ENCODE measurements at regions not wholly inside any gene's neighbourhood (a gene's known extent, or its start where the extent isn't known, plus 50 kb on each side); places are given as distances from the start of the nearest gene placed in this dataset.

DNA sequence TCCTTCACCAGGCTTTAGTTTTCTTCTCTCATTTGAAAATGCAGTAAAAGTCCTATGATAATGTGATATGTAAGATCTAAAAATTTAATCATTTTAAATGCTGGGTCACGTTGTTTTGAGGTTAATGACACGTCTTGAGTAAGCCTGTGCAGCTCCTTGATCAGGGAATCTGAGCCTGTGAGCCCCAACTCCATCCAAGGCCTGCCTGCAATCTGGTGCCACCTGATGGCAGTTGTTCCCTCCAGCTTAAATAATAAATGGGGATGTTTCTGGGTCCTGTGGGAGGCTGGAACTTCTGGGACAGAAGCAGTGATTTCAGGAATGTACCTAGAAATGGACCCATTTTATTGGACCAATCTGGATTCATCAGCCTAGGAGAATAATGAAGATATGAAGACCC is 455.4 kb upstream of the ADGRL3 start:
- no peak overlapping the region for H3K4me3 ChIP-seq (ENCODE audit: low read depth, low read length)
- TF ChIP-seq, protein P1, sequence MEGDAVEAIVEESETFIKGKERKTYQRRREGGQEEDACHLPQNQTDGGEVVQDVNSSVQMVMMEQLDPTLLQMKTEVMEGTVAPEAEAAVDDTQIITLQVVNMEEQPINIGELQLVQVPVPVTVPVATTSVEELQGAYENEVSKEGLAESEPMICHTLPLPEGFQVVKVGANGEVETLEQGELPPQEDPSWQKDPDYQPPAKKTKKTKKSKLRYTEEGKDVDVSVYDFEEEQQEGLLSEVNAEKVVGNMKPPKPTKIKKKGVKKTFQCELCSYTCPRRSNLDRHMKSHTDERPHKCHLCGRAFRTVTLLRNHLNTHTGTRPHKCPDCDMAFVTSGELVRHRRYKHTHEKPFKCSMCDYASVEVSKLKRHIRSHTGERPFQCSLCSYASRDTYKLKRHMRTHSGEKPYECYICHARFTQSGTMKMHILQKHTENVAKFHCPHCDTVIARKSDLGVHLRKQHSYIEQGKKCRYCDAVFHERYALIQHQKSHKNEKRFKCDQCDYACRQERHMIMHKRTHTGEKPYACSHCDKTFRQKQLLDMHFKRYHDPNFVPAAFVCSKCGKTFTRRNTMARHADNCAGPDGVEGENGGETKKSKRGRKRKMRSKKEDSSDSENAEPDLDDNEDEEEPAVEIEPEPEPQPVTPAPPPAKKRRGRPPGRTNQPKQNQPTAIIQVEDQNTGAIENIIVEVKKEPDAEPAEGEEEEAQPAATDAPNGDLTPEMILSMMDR (IDR thresholded peaks at IDR 0.05; ENCODE audit: borderline replicate concordance, insufficient read depth, low read depth, low read length) = no peak

DNA sequence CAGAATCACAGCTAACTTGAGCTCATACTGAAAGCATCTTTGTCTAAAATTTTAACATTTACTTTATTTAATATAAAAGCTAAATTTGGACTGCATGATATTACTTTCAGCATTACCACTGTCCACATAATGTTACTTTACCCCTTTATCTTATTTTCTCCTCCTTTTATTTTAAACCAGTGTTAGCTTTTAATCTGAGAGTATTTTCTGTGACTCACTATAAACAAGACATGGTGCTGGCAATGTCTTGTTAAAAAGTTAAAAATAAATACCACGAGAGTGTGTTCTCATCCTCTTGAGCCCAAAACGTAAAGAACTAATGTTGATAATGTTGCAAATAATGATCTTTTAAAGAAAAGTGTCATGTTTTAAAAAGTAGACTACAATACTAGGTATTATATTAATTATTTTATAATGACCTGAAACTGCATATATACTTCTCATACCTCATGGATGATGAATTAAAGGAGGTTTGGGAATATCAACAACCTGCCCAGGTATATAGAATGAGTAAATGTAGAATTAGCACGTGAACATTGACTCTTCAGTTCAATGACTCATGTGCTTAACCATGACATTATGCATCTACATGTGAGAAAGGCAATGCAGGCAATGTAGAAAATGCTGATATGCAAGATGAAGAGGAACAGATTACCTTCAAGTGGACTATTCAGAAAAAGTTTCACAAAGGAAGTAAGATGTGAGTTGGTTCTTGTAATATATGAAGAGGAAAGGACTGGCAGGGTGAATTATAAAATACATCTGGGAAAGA is 454.1 kb upstream of the ADGRL3 start:
- no peak overlapping the region for H3K4me3 ChIP-seq (ENCODE audit: low read depth, low read length)
- TF ChIP-seq, protein P1 (IDR thresholded peaks at IDR 0.05; ENCODE audit: borderline replicate concordance, insufficient read depth, low read depth, low read length) = no peak

DNA sequence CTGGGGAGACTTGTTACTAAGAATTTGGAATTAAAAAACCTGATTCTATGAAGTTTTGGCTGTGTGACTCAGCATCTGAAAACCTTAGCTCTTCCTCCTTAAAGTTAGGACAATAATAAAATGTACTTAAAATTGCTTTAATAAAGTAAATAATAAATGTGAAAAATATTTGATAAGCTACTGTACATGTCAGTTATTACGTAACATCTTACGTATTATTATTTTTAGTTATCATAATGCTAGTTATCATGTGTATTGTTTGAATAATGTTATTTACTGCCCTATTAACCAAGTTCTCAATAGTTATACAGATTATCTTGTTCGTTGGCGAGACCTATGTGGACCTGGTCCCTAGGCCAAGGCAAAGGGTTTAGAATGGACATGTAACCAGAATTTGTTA is 449.2 kb upstream of the ADGRL3 start:
- TF ChIP-seq, protein P1 (IDR thresholded peaks at IDR 0.05; ENCODE audit: borderline replicate concordance, insufficient read depth, low read depth, low read length) = no peak
- no peak overlapping the region for H3K4me3 ChIP-seq (ENCODE audit: low read depth, low read length)

DNA sequence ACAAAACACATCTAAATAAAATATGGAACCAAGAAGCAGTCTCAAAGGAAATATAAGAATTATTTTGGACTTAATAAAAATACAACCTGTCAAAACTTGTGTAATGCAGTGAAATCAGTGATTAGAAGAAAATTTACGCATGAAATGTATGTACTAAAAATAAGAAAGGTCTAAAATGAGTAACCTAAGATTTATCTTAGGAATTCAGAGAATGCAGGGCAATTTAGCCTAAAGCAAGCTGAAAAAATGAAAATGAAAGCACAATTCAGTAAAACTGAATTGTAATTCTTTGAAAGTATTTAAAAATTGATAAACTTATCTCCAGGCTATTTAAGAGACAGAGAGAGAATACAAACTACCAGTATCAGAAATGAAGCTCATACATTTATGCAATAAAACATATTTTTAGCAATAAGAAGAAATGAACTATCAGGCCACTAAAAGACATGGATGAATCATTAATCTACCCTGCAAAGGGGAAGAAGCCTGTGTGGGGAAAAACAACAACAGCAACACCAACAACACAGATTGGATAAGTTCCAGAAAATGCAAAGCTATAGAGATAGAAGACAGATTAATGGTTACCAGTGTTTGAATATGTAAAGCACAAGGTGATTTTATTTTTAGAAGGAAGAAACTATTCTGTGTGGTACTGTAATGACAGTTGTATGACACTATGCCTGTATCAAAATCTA is 442.0 kb upstream of the ADGRL3 start:
- H3K4me3 ChIP-seq (ENCODE audit: low read depth, low read length) = no peak overlapping the region
- TF ChIP-seq, protein P1 (IDR thresholded peaks at IDR 0.05; ENCODE audit: borderline replicate concordance, insufficient read depth, low read depth, low read length) = no peak

DNA sequence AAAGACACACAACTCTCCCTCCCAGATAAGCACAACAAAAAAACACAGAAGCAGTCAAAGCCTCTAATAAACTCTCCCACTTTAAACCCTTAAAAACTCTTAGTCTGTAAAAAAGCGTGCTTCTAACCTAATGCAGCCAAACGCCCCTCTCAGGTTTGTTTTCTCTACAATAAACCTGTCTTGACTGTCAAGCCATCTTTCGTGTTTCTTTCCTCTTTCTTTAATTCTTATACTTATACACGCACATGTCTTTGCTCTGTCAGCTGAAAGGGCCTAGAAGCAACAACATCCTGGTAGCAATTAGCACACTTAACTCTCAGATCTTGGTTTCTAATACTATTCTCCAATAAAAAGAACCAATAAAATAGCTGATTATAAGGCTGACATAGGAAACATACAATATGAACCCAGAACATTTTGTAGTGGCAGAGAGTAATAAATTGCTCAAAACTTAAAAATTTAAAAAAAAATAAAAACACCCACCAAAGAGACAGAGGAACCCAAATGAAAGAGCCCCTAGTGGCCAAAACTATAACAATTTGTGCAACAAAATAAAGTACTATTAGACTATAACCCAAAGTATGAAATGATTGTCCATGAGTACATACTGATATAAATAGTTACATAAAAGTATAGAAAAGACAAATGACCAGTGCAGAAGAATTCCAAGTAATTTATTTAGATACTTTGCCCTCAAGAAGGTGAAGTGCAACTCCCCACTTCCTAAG is 440.4 kb upstream of the ADGRL3 start:
- H3K4me3 ChIP-seq (ENCODE audit: low read depth, low read length) = no peak overlapping the region
- TF ChIP-seq, protein P1 (IDR thresholded peaks at IDR 0.05; ENCODE audit: borderline replicate concordance, insufficient read depth, low read depth, low read length) = no peak; the same call in 1 of the 2 replicates

DNA sequence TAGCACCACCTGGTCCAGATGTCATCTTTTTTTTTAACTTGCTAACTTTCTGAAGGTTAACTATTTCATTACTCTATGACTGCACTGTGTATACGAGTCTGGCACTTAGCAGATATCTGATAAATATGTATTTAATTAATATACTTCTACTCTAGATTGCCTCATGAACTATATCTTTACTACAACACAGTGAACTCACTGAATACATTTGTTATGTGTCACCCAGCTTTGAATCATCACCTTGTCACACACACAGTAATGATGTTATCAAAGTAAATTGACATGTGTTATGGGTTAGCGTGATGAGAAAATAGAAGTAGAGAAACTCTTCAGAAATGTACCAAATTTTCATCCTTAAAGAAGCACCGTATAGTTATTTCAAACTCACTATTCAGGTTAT is 419.3 kb upstream of the ADGRL3 start:
- no peak overlapping the region for H3K4me3 ChIP-seq (ENCODE audit: low read depth, low read length)
- TF ChIP-seq, protein P1 (IDR thresholded peaks at IDR 0.05; ENCODE audit: borderline replicate concordance, insufficient read depth, low read depth, low read length) = no peak
